GM19395 (cell line): ENCODE measurements at regions not wholly inside any gene's neighbourhood (a gene's known extent, or its start where the extent isn't known, plus 50 kb on each side); places are given as distances from the start of the nearest gene placed in this dataset.

Source experiments
- ATAC-seq: cut with Tn5 transposase; IDR thresholded peaks from one replicate; pipeline ENCODE4 v1.9.1; 2021; ENCODE audit warnings: mild to moderate bottlenecking, moderate library complexity; ENCODE audit not compliant: unreplicated experiment

GRCh38 chr16:76899767-76900166 lies 291.2 kb upstream of the MON1B start:
- ATAC-seq = no peak

GRCh38 chr16:76900285-76901263 lies 290.4 kb upstream of the MON1B start:
- ATAC-seq = no peak

GRCh38 chr16:76906552-76906951 lies 284.4 kb upstream of the MON1B start:
- no peak for ATAC-seq

GRCh38 chr16:76910931-76911330 lies 280.1 kb upstream of the MON1B start:
- ATAC-seq = no peak

GRCh38 chr16:76913046-76913445 lies 277.9 kb upstream of the MON1B start:
- no peak for ATAC-seq

- ATAC-seq = no peak
Observed at GRCh38 chr16:76926042-76926441, 264.9 kb upstream of the MON1B start.

GRCh38 chr16:76926595-76926994 lies 264.4 kb upstream of the MON1B start:
- ATAC-seq = no peak

GRCh38 chr16:76931186-76931585 lies 259.8 kb upstream of the MON1B start:
- no peak for ATAC-seq

- no peak for ATAC-seq
Observed at GRCh38 chr16:76932541-76933211, 258.3 kb upstream of the MON1B start.

GRCh38 chr16:76940251-76940650 lies 250.7 kb upstream of the MON1B start:
- ATAC-seq = no peak

- ATAC-seq = no peak
Observed at GRCh38 chr16:76941113-76941512, 249.9 kb upstream of the MON1B start.

GRCh38 chr16:76942089-76942488 lies 248.9 kb upstream of the MON1B start:
- no peak for ATAC-seq

GRCh38 chr16:76943921-76944320 lies 247.1 kb upstream of the MON1B start:
- ATAC-seq = no peak

- no peak for ATAC-seq
Observed at GRCh38 chr16:76946879-76947278, 244.1 kb upstream of the MON1B start.

GRCh38 chr16:76947749-76948148 lies 243.2 kb upstream of the MON1B start:
- ATAC-seq = no peak

GRCh38 chr16:76955629-76956028 lies 235.4 kb upstream of the MON1B start:
- ATAC-seq = no peak

- no peak for ATAC-seq
Observed at GRCh38 chr16:76956394-76956793, 234.6 kb upstream of the MON1B start.

GRCh38 chr16:76956841-76957240 lies 234.1 kb upstream of the MON1B start:
- no peak for ATAC-seq

- no peak for ATAC-seq
Observed at GRCh38 chr16:76959166-76959565, 231.8 kb upstream of the MON1B start.

- ATAC-seq = peak; percentile 83
Observed at GRCh38 chr16:76963614-76964315, 227.2 kb upstream of the MON1B start.

GRCh38 chr16:76964464-76965154 lies 226.4 kb upstream of the MON1B start:
- ATAC-seq = no peak
